GM18858 (cell line): ENCODE measurements at regions not wholly inside any gene's neighbourhood (a gene's known extent, or its start where the extent isn't known, plus 50 kb on each side); places are given as distances from the start of the nearest gene placed in this dataset.
"Not testable (repeated sequence)": the region's sequence is repeated elsewhere in the genome, so short reads cannot be mapped to it uniquely, and the experiment has no call there.

Experiments
- ATAC-seq: cut with Tn5 transposase; IDR thresholded peaks from one replicate; pipeline ENCODE4 v1.9.1; 2021; ENCODE audit not compliant: unreplicated experiment

DNA sequence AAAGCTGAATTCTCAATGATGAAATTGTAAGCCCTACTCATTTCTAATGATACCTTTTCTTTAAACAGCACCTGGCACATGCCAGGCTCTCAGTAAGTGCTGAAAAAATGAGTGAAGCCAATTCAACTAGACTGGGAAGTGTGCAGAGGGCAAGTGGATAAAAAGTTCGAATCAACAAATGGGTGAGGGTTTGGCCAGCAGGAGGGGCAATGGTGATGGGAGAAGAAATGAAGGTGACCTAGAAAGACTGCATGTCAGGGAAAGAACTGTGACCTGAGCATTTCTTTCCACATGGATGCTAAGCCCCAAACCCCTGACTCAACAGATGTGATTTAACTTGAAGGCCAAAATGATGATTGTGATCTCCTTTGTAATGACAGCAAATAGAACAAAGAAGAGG is 54.6 kb downstream of the DKK1 start:
- no peak for ATAC-seq

DNA sequence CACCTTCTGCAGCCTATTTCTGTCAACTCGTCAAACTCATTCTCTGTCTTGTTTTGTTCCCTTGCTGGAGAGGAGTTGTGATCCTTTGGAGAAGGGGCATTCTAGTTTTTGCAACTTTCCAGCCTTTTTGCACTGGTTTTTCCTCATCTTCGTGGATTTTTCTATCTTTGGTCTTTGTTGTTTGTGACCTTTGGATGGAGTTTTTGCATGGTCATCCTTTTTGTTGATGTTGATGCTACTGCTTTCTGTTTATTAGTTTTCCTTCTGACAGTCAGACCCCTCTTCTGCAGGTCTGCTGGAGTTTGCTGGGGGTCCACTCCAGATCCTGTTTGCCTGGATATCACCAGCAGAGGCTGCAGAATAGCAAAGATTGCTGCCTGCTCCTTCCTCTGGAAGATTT is 60.1 kb downstream of the DKK1 start:
- ATAC-seq: not testable (repeated sequence)

GRCh38 chr10:52376694-52377354 is 62.7 kb downstream of the DKK1 start:
- no peak for ATAC-seq

GRCh38 chr10:52378124-52378523 is 64.0 kb downstream of the DKK1 start:
- ATAC-seq: no peak

- ATAC-seq: no peak
Observed at GRCh38 chr10:52379287-52379686, 65.2 kb downstream of the DKK1 start.

- no peak for ATAC-seq
Observed at GRCh38 chr10:52383088-52383487, 69.0 kb downstream of the DKK1 start.

- ATAC-seq: no peak
Observed at GRCh38 chr10:52387744-52388143, 73.7 kb downstream of the DKK1 start.

DNA sequence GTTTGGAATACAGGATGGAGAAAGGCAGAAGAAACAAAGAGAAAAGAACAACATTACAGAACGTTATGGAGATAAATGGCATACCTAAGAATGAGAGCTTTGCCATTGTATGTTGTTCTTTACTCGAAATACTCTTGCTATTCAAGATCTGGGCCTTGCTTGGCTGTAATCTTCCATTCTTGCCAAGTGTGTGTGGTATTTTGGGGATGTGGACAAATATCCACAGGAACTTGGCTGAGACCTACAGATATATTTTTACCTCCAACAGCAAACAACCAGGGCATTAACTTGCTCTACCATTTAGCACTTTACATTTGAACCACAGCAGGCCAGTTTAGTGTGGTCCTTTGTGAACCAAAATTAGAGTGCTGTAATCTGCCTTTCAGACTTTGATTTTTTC is 76.3 kb downstream of the DKK1 start:
- no peak for ATAC-seq

DNA sequence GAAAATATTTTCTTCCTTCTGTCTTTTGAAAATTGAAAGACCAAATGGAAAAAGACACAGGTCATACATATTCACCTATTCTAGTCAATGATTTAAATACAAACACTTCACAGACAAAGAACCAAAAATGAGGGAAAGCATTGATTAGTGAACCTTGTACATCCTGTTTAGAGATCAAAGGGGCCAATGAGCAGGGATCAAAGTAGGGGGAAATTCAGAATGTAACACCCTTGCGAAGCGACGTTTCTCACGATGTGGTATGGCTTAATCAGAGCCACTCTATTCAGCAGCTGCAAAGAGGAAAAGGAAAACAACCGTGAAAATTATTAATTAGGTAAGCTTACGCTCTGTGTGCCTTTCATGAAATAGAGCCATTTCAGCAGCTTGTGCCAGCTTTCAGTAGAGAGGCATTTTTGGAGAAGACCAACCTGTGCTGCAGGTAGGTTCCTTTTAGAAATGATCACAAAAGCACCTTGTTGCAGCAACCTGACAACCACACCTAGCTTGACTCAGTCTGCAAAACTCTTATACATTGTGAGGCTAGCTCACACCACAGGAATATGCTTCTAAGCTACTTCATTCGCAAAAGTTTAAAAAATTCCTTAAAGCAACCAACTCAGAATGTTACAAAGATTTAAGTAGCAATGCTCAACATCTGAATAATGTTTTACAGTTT is 78.0 kb downstream of the DKK1 start:
- no peak for ATAC-seq

DNA sequence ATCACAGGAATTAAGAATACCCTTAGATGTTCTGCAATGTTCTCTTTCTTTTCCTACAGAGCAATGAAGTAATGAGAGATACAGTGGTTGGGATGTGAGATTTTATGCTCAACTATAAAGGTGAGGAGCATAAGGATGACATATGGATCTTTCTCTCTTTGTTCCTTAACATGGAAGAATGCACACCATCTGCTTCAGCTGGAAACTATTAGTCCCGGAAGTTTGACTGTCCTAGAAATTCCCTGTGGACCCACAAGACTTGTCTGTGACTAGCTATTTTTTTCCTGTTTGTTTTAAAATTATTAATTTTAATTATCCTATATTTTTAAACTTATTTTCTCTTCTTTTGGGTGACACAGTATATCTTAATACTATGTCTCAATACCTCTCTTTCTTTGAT is 80.2 kb downstream of the DKK1 start:
- no peak for ATAC-seq

DNA sequence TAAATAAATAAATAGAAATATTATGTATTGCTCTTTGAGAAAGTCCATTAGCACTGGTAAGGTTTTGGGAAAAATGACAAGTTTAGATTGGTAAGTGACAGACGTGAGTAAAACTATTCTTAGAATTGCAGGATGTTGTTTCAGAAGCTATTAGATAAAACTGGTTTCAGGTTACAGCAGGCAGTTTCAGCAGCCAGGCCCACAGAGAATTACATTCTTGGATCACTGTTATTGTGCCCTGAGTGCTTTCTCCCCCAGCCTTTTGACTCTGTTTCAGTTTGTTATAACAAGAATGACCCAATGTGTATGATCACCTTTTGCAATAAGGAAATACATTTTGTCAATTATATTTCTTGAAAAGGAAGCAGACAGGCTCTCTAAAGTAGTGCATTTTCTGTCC is 86.5 kb downstream of the DKK1 start:
- ATAC-seq: no peak

- ATAC-seq: not testable (repeated sequence)
Observed at GRCh38 chr10:52403801-52404200, 89.7 kb downstream of the DKK1 start.

DNA sequence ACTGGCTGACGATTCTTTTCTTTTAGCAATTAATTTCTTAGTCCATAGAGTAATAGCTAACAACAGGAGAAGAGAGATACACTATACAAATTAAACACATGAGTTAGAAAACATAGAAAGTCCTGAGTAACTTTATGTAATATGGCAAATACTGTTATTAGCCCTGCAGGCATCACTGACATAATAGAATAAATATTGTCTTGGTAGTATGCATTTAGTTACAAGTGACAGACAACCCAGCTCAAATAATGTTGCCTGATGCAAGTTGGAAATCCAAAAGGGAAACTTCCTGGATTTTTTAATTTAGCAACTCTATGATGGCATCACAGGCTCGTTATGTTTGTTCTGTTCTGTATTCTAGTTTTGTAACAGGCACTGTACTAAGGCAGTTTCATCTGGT is 95.1 kb downstream of the DKK1 start:
- no peak for ATAC-seq

- ATAC-seq: no peak
Observed at GRCh38 chr10:52409928-52410327, 95.8 kb downstream of the DKK1 start.

DNA sequence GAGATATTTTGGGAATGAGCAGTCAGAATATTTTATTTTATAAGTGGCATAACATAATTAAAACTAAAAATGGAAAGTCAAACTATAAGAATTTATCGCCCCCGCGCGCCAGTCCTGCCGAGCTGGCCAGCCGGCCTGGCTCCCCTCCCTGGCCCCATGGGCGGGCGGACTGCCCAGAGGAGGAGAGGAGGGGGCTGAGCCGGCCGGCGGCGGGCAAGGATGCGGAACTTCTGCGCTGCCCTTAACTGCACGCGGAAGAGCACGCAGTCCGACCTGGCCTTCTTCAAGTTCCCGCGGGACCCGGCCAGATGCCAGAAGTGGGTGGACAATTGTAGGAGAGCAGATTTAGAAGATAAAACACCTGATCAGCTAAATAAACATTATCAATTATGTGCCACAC is 96.8 kb downstream of the DKK1 start:
- ATAC-seq: no peak

DNA sequence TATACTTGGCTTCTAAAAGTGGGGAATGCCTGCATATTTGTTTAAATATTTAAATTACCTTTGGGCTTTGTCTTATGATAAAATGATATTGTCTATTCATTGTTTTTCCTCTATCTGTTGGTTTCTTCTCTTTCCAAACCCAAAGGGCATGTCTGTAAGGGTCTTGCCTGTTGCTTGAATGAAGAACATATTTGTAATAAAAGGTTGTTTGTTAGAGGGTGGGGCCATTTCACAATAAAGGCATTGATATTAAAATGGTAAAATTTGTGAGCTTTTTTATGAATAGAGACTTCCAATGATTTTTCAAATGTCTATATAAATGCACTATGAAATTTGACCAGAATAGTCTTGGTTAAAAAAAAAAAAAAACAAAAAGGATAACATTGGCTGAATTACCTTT is 105.2 kb downstream of the DKK1 start:
- ATAC-seq: no peak

DNA sequence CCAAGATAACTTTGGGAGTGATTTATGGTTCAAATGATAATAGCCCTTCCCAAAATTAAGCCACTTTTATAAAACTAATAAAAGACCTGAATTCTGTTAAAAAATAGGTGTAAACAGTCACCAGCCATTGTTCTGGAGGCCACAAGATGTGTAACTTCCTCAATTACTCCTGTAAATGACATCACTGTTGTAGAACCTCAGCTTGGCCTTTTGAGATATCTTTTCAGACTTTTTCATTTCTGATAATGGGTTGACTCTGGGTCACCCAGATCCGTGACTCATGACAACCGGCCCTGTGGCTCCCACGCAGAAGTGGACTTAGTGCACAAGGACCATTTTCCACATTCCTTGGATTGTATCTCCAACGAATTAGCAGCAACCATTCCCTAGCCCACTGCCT is 106.6 kb downstream of the DKK1 start:
- no peak for ATAC-seq

DNA sequence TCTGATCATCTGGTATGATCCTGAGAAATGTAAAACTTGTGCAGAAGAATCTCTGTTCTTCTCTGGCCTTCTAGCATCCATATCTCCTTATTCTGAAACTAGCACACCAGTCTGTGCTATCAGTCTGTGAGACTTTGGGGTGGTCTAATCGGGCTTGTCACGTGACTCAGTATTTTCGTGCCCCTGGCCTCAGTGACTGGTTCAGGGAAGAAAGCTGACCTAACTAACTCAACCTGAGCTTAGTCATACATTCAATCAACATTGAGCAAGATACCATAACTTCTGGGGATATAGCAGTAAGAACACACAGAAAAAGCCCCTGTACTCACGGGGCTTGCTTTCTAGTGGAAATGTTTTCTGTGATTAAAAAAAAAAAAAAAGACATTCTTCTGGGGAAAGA is 109.3 kb downstream of the DKK1 start:
- no peak for ATAC-seq

- ATAC-seq: no peak
Observed at GRCh38 chr10:52424341-52424740, 110.3 kb downstream of the DKK1 start.

- no peak for ATAC-seq
Observed at GRCh38 chr10:52434734-52435133, 120.7 kb downstream of the DKK1 start.

GRCh38 chr10:52436664-52437063 is 122.6 kb downstream of the DKK1 start:
- ATAC-seq: no peak

- ATAC-seq: peak; percentile 89
Observed at GRCh38 chr10:52437205-52437646, 123.1 kb downstream of the DKK1 start.

DNA sequence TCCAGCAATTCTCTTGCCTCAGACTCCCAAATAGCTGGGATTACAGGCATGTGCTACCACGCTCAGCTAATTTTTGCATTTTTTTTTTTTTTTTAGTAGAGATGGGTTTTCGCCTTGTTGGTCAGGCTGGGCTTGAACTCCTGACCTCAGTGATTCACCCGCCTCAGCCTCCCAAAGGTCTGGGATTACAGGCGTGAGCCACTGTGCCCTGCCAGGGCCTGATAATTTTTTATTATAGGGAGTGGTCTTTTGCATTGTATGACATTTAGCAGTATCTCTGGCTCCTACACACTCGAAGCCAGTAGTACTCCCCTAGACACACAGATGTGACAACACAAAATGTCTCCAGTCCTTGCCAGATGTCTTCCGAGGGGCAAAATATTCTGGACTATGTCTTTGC is 124.0 kb downstream of the DKK1 start:
- no peak for ATAC-seq
